Fibroblast of skin of scalp (primary cell): ENCODE measurements at regions not wholly inside any gene's neighbourhood (a gene's known extent, or its start where the extent isn't known, plus 50 kb on each side); places are given as distances from the start of the nearest gene placed in this dataset.

Experiments
- DNase-seq: peaks from one replicate; pipeline ENCODE4 v3.0.0-alpha.2; 2013

DNA sequence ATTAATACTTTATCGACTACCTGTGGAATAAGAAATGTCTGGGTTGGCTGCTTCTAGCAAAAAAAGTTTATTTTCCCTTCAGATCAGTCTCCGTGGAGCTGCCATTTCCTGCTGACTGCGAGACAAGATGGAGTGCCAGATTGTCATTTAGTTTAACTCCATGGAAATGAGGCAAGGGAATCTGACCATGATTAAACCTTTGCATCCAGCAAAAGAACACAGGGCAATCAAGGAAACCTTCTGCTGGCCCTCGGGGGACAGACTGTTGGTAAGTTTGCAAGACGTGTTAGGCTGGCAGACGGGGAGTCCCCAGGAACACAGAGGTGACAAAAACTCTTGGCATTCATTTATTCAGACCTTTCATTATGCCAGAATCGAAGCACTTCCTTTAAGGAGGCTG is 52.2 kb upstream of the SPACA1 start:
- no peak for DNase-seq

DNA sequence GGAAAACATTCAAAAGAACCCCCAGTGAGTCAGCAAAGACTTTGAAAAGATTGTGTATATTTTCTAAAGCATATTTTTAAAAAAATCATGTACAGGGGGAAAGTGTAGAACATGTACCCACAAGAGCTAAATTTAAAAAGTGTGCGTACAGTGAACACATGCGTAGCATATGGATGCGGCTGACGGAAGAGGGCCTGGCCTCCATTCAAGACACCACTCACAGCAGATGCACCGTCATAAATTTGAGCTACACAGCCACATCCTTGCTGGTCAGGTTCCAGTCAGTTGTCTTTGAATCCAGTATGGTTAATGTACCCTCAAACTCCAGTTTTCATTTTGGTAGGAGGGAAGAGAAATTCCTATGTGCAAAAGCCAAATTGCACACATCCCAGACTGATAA is 54.3 kb upstream of the SPACA1 start:
- DNase-seq: no peak

DNA sequence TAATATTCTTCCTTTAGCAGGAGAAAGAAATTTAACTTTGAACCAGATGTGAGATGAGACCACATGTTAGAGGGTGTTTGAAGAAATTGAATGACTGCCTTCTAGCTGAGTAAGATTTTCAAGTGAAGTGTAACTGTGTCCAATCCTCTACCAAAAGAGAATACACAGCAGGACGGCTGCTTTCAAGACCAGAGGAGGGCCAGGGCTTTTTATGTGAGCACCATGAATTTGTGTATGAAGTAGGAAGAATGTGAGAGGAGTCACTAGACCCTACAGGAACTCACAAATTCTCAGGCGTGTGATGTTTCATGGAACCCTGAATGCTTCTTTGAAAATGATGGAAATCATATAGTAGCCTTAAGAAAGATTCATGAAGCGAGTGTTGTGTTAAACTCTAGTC is 56.8 kb upstream of the SPACA1 start:
- DNase-seq: no peak

DNA sequence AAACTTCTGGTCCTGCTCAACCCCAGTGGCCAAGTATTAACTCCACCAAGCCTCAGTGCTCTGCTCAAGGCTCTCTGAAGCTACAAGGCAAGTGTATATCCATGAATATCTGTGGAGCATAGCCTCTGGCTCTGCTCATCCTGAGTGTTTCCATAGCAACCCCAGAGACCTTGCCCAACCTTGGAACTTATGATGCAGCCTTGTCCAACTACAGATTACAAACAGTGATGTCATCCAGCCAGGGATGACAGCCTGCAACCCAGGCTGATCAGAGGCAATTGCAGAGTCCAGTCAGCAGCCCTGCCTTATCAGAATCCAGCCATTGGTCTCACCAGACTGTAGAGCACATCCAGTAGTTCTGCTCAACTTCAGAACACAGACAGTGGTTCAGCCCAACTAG is 65.5 kb upstream of the SPACA1 start:
- DNase-seq: no peak

DNA sequence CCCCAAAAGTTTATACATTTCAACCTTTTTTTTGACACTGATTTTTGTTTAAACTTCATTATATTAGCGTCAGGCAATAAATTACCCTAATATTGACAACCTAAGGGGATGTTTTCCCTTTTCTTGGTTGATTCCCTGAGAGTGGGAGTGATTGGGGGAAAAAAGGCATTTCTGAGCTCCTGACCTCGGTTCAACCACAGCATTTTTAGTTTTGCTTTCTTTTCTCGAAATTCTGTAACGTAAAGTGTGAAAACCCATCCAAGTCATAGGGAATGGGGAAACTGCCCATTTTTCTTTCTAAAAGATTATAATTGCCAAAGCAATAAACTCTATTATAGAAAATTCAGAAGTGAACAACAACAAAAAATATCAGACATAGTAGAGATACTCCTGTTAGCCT is 67.9 kb upstream of the SPACA1 start:
- no peak for DNase-seq

DNA sequence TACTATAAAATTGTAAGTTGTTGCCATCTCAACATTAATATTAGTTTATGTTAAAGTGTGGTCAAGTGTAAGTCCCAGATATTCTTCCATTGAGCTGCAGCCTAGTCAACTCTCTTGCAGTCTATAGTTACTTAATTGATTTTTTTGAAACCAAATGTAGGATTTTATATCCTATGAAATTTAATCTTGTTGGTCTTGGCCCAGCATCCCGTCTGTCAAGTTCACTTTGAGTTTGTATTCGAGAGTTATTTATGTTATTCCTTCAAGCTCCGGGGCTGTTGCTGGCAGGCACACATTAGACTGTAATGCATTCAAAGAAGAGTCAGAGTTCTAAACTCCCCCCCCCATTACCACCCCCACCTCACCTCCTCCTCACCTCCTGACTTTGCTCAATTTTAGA is 71.0 kb upstream of the SPACA1 start:
- no peak for DNase-seq

DNA sequence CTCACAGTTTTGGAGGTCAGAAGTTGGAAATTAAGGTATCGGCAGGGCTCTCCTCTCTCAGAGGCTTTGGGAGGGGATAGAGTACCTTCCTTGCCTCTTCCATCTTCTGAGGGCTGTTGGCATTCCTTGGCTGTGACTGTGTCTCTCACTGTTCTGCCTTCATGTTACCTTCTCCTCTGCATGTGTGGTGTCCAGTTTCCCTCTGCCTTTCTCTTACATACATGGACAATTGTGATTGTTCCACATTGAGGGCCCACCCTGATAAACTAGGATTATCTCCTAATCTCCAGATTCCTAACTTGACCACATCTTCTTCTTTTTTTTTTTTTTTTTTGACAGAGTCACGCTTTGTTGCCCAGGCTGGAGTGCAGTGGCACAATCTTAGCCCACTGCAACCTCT is 72.1 kb upstream of the SPACA1 start:
- DNase-seq: no peak

DNA sequence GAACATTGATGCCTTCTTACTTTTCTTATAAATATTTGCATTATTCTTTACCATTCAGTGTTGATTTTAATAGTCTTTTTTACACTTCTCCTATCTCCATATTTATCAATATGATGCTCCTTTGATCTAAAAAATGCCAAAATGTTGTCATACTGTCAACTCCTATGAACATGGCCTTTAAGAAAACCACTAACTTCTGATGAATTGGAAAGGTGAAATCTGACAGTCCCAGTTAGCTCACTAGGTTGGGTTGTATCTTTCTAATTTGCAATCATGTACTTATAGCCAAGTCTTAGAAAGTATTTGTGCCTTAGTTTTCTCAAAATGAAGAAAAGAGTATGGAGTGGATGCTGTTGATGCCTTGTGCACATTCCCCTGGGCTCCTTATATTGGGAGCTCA is 75.4 kb upstream of the SPACA1 start:
- no peak for DNase-seq

DNA sequence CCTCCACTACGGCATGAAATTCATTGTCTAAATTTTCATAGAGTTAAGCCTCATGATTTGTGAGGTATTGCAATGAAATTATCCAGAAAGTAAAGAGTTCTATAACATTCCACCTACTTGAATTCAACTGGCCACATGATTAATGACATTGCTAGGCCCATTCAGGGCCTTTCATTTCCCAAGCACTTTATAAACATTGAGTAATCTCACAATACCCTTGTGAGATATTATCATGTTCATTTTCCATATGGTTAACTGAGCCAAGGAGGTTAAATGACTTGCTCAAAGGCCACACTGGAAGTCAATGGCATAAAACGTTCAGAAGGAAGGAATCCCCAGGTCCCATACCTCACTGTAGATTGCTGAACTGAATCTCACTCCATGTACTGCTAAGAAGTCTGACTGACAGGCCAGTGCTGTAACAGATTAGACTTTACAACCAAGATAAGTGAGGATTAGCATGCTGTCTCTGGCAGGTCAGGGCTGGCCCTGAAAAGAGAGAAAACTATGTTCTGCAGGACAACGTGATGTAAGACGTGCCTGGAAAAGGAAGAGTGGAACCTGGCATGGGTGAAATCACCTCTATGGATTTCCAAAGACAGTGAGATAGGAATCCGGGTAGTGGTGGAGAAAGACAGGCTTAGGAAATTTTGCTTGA is 75.9 kb upstream of the SPACA1 start:
- no peak for DNase-seq

DNA sequence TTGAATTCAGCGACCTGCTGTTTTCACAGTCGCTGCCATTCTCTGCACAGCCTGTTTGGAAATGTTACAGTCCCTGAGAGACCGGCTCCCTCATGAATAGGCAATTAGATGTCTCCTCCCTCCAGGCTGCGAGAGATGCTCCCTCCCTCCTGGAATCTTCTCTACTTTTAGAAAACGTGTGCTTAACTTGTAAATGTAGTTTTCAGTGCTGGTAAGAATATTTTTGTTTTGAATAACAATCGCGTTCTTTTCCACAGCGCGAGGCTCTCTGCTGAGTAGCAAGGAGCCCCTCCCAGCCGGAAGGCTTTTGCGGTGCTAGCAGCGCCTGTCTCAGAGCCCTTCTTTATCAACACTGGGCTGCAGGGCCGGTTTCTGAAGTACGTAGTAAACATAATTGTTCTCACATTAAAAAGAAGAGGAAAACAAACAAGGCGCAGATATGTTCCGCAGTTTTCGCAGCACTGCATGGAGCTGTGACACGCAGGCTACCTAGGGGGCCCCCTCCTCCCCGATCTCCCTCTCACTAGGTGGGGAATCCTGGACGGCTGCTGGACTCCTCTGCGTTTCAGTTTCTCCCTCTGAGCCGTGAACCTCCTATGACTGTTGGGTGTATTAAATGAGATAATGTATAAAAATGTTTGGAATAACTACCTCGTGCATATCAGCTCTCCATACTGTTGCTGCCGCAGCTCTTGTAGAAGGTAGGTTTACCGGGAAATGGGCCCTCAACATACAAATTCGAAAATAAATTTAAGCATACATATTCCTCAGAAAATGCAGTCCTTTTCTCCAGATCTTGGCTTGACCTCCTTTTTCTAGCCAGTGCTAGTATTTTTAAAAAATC is 79.0 kb upstream of the SPACA1 start:
- no peak for DNase-seq

DNA sequence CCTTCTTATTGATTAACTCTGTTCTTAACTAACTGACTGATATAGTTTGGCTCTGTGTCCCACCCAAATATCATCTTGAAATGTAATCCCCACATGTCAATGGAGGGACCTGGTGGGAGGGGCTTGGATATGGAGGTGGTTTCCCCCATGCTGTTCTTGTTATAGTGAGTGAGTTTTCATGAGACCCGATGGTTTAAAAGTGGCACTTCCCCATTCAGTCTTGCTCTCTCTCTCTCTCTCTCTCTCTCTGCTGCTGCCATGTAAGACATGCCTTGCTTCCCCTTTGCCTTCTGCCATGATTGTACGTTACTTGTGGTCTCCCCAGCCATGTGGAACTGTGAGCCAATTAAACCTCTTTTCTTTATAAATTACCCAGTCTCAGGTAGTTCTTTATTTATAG is 81.8 kb upstream of the SPACA1 start:
- no peak for DNase-seq

DNA sequence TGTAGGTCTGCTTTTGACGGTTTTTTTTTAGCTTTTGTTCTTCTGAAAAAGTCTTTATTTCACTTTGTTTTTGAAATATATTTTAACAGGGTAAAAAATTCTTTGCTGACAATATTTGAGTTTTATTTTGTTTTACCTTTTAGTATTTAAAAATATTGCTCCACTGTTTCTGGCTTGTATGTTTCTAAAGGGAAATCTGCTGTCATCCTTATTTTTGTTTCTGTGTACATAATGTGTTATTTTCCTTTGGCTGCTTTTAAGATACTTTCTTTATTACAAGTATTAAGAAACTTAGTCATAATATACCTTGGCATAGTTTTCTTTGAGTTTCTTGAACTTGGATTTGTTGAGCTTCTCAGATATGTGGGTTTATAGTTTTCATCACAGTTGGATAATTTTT is 88.6 kb upstream of the SPACA1 start:
- DNase-seq: no peak

DNA sequence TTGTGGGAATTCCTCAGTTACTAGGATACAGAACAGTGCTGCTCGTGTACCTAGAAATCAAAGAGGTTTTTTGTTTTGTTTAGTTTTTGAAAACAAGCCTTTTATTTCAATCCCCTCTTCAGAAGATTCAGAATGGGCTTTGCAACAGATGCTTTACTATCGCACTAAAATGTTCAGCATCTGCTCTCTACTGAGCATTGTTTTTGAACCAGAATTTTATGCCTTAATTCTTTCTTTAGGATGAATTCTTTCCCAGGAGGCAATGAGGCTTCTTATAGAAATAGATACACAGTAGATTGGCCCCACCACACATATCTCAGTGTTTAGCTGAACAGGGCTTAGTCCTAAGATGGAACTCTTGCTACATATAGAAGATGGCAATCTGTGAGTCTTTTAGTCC is 95.9 kb upstream of the SPACA1 start:
- DNase-seq: no peak

DNA sequence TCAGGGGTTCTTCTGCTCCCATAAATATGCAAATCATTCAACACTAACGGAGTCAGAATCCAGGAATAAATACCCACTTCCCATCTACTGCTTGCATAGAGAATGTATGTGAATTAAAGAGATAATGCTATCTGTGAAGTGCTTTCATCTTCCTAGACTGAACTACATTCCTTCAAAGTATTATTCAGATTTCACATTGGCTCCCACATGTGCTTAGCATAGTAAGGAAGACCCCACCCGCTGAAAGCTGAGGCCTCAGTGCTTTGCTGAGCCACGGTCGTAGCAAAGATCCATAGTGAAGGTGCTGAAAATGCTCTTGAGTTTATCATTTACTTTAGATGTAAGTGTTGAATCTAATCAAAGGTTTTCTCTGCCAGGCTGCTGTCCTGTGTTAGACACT is 97.0 kb upstream of the SPACA1 start:
- no peak for DNase-seq

DNA sequence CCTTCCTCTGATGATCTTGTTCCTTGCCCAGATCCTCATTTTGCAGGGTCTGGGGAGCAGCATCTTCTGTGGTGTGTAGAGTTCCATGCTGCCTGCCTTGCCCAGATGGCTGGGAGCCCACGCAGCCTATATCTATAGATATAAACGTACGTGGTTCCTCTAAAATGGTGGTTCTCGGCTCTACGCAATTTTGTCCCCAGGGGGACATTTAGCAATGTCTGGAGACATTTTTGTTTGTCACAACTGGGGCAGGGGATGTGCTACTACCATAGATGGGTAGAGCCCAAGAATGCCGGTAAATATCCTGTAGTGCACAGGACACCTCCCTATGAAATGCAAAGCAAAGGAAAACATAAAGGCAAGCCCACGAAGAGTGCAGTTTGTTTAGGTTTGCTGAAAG is 98.4 kb upstream of the SPACA1 start:
- DNase-seq: no peak

DNA sequence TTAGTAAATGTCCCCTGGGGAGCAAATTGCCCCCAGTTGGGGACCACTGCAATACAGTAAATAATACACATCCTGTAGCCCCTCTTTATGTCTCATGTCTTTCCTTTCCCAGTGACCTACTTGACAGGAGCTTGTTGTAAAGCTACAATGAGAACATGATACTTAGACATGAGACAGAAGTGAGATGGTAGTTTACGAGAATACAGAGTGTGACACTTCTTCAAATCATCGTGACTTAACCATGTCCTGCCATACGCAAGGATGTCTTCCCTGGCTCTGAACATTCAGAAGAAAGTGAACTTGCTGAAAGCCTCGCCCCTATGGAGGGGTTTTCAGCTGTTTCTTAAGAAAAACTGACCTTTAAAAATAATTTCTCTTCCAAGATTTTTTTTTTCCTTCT is 101.0 kb upstream of the SPACA1 start:
- no peak for DNase-seq

DNA sequence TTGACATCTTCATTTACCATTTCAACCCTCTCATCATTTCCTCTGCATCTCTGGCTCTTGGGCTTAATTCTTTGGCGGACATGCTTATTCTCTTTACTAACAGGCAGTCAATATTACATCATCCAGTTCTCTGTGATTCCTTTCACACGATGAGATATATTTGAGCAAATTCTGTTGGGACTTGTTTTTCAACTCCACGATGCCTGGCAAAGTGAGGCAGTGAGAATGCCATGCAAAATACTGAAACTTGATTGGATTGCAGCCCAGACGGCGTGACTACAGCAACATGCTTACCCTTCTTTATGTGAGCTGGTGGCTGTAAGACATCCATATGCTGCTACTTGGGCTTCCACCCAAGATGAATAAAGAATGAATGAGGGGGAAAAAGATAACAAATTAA is 101.7 kb upstream of the SPACA1 start:
- DNase-seq: peak; percentile 31

DNA sequence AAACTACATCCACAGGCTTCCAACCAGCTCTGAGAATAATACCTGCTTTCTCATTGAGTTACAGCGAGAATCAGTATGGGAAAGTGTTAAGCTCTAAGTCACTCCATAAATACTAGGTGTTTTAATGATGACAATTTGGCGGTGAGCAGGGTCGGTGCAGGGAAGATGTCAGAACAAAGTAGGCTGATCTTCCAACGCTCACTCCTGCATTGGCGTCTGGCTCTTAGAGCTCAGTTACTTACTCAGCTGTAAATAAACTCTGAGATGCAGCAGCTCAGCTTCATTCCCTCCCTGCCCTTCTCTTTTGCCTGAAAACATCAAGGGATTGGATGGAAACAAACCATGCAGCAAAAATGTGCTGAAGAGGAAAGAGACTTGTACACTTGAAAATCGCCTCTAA is 102.5 kb upstream of the SPACA1 start:
- no peak for DNase-seq

DNA sequence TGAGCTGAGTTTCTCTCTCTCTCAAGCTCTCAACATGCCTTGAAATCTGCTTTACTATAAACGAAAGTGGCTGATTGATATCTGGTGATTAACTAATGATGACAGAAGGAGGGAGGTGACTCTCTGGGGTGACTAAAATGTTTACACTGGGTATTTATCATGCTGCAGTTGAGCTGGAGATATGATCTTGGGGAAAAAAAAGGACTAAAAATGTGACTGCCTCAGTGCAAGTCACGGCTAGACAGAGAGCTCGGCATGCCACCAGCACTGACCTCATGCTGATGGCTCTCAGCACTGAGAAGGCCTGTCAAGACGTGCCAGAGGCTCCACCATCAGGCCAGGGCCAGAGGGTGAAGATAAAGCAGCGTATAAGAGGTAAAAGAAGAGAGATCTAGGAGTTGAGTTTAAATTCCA is 103.1 kb upstream of the SPACA1 start:
- DNase-seq: peak; percentile 55

DNA sequence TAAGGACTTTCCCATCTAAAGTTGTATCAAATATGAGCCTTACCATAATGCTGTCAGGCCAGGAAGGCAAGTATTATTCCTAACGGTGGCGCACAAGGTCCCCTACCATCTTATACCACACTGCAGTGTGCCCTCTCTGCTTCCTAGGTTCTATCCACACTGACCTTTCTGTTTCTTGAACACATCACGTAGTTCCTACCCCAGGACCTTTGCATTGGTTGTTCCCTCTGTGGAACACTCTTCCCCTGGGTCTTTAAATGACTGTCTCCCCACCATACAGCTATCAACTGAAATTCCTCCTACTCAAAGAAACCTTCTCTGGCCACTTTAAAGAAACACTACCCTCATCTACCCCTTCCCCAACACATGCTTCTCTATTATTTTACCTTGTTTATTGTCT is 104.5 kb upstream of the SPACA1 start:
- no peak for DNase-seq

DNA sequence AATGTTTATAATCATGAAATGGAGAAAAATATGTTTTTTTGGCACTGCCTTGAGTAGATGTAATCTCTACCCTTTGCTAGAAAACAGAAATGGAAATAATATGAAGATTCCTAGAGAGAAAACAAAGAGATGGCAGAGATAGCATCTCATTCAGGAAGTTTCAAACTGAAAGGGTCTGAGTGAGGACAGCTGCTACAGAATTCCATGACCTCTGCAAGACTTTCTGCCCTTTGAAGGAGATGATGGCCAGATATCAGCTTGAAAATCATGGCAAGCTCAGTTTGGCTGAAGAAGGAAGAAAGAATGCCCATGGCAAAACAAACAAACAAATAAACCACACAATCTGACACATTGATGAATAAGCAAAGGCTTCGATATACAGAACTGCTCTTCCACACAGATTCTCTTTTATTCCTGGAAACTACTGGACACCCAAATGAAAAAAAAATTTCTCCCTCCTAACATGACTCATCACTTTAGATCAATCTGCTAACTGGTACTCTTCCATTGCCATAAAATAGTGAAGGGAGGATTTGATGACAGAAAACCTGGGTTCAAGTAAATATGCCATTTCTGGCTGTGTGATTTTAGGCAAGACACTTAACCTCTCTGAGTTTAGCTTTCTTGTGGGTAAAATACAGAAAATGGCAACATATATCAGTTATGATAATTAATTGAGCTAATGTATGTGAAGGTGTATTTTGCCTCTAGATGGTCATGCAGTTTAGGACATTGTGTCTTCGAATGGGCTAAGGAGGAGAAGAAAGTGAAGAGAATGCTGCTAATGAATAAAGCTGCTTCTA is 105.9 kb upstream of the SPACA1 start:
- DNase-seq: no peak

DNA sequence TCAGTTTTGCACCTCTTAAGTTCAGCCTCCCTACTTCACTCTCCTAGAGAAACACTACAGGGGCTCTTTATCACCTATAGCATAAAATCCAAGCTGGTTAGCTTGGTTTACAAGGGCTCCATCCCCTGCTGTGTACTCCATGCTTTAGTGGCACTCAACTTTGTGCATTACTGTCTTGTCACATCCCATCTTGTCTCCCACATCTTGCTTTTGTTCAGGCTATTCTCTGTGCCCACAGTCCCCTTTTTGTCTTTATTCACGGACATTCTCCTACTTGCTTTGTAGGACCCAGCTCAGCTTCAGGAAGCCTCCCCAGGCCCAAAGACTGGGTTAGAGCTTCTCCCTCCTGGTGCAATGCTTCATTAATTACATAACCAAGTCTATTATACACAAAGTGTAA is 107.9 kb upstream of the SPACA1 start:
- DNase-seq: no peak

DNA sequence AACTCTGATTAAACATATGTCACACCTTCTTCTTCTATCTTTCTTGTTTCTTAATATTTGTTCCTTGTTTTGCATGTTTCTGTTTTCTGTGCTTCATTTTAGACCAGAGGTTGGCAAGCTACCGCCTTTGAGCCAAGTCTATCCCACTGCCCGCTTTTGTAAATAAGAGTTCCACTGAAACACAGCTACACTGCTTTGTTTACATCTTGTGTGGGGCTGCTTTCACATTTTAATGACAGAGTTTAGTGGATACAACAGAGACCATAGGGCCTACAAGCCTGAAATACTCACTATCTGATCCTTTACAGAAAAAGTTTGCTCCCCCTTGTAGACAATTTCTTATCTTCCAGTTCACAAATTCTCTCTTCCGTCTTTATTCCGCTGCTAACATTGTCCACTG is 109.4 kb upstream of the SPACA1 start:
- DNase-seq: no peak

DNA sequence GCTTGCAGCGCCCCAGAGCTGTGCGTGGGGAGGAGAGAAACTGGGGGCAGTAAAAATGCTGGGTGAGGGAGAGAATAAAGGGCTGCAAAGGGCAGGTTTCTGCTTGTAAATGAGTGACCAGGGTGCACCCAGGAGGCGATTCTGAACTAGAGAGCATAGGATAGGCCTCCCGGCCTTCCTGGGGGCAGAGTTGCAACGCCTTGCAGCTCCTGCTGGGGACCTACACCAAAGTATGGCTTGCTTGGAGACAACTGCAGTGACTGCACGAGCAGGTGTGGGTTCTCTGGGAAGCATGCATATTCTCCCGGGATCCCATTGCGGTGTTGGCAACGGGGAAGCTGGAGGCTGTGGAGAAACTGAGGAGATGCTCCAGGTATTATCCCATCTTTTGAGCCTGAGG is 111.6 kb upstream of the SPACA1 start:
- DNase-seq: no peak
